HG03139 (cell line): ENCODE measurements at regions not wholly inside any gene's neighbourhood (a gene's known extent, or its start where the extent isn't known, plus 50 kb on each side); places are given as distances from the start of the nearest gene placed in this dataset.

Source experiments
- ATAC-seq: cut with Tn5 transposase; IDR thresholded peaks from one replicate; pipeline ENCODE4 v1.9.1; 2021; ENCODE audit not compliant: unreplicated experiment

- no peak for ATAC-seq
Measured at GRCh38 chr3:22916933-22917332, 286.2 kb upstream of the UBE2E2 start.

DNA sequence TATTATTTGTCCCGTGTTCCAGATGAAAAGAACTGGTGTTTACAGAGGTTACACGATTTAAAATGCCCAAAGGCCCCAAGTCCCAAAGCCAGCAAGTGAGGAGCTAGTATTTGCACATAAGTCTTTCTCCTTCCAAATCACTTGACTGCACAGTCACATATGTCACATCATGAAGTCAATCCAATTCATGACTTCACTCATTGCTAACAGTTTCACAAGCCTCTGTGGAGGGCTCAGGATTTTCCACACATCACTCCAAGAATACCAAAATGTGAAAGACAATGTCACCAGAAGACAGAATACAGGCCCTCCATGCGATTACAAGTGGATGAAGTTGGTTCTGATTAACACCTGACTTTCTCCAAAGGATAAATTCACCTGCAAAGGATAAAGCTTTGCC, 283.1 kb upstream of the UBE2E2 start:
- no peak for ATAC-seq

DNA sequence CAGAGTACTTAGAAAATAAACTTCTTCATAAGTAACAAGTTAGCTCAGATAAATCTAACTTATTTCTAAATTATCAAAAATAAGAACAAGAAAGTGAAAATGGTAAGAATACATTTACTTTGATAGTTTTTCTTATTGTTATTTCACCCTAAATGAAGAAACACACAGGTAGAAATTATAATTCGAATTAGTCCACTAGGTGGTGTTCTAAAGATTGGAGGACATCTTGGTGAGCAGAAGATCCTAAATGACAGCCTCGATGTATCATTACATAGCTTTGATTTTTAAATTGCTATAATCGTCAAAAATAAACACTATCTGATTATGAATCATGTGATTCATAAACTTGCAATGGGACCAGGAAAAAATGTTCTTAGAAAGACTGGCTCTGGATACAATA, 280.8 kb upstream of the UBE2E2 start:
- ATAC-seq, result no peak

DNA sequence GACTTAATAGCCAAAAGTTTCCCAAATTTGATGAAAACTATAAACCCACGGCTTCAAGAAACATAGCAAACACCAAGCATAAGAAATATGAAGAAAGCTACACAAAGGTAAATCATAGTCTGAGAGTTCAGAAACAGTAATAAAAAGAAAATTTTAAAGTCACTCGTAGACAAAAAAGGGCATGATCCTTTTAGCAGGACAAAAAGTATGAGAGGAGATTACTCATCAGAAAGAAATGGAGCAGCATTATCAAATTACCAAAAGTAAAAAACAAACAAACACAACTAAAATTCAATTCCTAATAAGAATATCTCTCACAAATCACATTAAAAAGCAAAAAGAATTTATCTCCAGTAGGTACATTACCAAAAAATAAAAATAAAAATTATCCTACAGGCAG, 279.4 kb upstream of the UBE2E2 start:
- no peak for ATAC-seq

DNA sequence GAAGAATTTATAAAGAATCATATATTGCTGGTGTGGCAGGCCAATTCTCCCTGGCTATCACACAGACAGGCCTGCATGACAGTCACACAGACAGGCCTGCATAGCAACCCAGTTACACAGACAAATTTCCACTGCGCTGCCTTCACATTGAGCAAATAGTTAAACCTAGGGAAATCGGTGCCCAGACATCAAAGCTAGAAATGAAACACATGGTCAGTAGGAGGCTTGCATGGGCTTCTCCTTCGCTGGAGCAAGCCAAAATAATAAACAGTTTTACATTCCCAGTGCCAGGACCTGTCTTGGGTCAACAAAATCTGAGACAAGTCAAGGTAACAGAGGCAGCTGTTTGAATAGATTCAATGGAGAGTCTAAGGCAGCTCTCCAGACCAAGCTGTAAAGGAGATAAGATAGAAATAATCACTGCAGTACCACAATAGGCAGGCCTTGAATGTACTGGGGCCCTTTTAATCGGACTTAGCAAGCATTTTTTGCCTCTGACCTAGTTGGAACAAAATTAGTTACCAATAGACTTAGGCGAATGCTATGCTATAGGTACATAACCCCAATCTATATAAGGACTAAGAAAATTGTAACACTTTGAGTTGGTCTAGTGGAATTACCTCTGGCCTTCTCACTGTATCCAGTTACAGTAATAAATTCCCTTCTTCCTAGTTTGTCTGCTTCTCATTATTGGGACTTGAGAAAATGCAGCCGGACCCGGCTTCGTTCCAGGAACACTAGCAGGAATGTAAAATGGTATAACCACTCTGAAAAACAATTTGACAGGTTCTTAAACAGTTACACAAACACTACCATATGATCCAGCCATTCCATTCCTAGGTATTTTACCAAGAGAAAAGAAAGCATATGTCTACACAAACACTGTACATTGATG, 274.7 kb upstream of the UBE2E2 start:
- ATAC-seq, result no peak

- no peak for ATAC-seq
Measured at GRCh38 chr3:22933051-22933840, 269.9 kb upstream of the UBE2E2 start.

GRCh38 chr3:22933841-22934116, 269.3 kb upstream of the UBE2E2 start:
- no peak for ATAC-seq

GRCh38 chr3:22935040-22935439, 268.1 kb upstream of the UBE2E2 start:
- no peak for ATAC-seq

DNA sequence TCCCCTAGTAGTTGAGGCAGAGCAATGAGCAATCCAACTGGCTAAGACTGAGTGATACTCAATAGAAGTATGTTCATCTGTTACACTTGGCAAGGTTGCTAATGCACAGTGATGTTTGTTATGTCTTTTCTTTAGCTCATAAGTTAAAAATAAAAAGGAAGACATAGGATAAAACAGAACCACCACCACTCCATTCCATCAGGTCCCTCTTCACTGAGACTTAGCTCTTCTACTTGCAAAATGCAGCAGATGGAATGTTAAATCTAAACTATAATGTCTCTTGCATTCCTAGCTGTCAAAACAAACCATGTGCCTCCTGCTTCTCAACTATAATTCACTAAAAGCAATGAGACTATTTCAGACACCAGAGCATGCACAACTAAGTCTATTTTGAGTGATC, 265.6 kb upstream of the UBE2E2 start:
- ATAC-seq, result no peak

GRCh38 chr3:22938739-22939138, 264.4 kb upstream of the UBE2E2 start:
- no peak for ATAC-seq

GRCh38 chr3:22939349-22939748, 263.8 kb upstream of the UBE2E2 start:
- no peak for ATAC-seq

DNA sequence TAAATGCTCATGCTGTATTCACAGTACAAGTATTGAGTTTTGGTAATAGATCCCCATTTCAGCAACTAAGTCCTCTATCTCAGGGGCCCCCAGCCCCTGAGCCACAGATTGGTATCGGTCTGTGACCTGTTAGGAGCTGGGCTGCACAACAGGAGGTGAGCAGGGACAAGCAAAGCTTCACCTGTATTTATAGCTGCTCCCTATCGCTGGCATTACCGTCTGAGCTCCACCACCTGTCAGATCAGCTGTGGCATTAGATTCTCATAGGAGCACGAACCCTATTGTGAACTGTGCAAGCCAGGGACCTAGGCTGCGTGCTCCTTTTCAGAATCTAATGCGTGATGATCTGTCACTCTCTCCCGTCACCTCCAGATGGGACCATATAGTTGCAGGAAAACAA, 262.8 kb upstream of the UBE2E2 start:
- no peak for ATAC-seq

- no peak for ATAC-seq
Measured at GRCh38 chr3:22942981-22943380, 260.1 kb upstream of the UBE2E2 start.

GRCh38 chr3:22947851-22948250, 255.3 kb upstream of the UBE2E2 start:
- ATAC-seq, result no peak

GRCh38 chr3:22951910-22952309, 251.2 kb upstream of the UBE2E2 start:
- no peak for ATAC-seq

GRCh38 chr3:22952860-22953259, 250.3 kb upstream of the UBE2E2 start:
- no peak for ATAC-seq

- ATAC-seq, result peak; percentile 88
Measured at GRCh38 chr3:22959593-22959992, 243.5 kb upstream of the UBE2E2 start.

GRCh38 chr3:22960105-22960984, 242.8 kb upstream of the UBE2E2 start:
- no peak for ATAC-seq

- ATAC-seq, result no peak
Measured at GRCh38 chr3:22962244-22962643, 240.9 kb upstream of the UBE2E2 start.

- ATAC-seq, result peak; percentile 51
Measured at GRCh38 chr3:22966349-22966748, 236.8 kb upstream of the UBE2E2 start.

DNA sequence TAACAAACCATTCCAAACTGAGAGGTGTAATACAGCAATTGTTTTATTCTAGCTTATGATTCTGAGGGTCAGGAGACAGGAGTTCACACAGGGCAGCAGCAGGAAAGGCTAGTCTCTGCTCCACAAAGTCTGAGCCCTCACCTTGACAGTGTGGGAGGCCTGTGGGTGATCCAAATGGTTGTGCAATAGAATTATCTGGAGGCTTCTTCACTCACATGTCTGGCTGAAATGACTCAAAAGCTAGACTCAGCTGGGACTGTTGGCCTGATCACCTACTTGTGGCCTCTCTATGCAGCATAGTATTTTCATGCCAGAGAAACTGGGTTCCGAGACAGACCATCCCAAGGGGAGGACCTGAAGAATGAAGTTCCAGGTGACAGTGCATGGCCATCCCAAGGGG, 233.9 kb upstream of the UBE2E2 start:
- no peak for ATAC-seq
